Neural cell (in vitro differentiated cells): ENCODE measurements at regions not wholly inside any gene's neighbourhood (a gene's known extent, or its start where the extent isn't known, plus 50 kb on each side); places are given as distances from the start of the nearest gene placed in this dataset.

Experiments
- EZH2 ChIP-seq: fragments of 200-600, 300-800 bp; shearing (Covaris generic), sonication (generic); IDR thresholded peaks from 2 replicates; pipeline ENCODE4 v1.6.1; 2014; ENCODE audit warnings: antibody characterized with exemption, low read length, borderline replicate concordance, mild to moderate bottlenecking; ENCODE audit not compliant: insufficient read depth, poor library complexity, severe bottlenecking
- POLR2AphosphoS5 ChIP-seq: IDR thresholded peaks from 2 replicates; pipeline ENCODE4 v1.6.1; 2012
- TF ChIP-seq, protein P1 (sequence below): fragments of 450-650 bp; IDR thresholded peaks from 2 replicates; pipeline ENCODE4 v1.5.1; 2014; ENCODE audit warnings: antibody characterized with exemption, mild to moderate bottlenecking, moderate library complexity; ENCODE audit not compliant: poor library complexity, severe bottlenecking
- TF ChIP-seq, protein P2 (sequence below): IDR thresholded peaks from 2 replicates; pipeline ENCODE4 v1.6.1; 2012; ENCODE audit warnings: borderline replicate concordance

DNA sequence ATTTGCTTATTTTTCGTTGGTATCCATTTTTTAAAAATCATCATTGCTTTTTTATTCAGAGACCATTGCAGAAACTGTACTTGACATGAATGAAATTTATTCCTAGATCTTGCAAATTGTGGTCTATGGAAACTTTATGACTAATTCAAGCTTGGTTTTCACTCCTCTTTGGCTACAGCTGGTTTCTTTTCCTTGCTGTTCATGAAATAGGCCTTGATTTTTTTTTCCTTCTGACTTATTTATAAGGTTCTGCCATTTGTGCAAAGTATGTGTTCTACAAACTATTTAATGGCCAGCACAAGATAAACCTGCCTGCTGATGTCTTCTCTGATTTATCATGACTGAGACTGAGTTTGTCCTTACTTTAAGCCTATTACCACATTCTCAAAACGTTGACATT, 764.0 kb upstream of the SLITRK5 start:
- TF ChIP-seq, protein P1, sequence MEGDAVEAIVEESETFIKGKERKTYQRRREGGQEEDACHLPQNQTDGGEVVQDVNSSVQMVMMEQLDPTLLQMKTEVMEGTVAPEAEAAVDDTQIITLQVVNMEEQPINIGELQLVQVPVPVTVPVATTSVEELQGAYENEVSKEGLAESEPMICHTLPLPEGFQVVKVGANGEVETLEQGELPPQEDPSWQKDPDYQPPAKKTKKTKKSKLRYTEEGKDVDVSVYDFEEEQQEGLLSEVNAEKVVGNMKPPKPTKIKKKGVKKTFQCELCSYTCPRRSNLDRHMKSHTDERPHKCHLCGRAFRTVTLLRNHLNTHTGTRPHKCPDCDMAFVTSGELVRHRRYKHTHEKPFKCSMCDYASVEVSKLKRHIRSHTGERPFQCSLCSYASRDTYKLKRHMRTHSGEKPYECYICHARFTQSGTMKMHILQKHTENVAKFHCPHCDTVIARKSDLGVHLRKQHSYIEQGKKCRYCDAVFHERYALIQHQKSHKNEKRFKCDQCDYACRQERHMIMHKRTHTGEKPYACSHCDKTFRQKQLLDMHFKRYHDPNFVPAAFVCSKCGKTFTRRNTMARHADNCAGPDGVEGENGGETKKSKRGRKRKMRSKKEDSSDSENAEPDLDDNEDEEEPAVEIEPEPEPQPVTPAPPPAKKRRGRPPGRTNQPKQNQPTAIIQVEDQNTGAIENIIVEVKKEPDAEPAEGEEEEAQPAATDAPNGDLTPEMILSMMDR, result no peak
- TF ChIP-seq EZH2, result no peak
- TF ChIP-seq, protein P2, sequence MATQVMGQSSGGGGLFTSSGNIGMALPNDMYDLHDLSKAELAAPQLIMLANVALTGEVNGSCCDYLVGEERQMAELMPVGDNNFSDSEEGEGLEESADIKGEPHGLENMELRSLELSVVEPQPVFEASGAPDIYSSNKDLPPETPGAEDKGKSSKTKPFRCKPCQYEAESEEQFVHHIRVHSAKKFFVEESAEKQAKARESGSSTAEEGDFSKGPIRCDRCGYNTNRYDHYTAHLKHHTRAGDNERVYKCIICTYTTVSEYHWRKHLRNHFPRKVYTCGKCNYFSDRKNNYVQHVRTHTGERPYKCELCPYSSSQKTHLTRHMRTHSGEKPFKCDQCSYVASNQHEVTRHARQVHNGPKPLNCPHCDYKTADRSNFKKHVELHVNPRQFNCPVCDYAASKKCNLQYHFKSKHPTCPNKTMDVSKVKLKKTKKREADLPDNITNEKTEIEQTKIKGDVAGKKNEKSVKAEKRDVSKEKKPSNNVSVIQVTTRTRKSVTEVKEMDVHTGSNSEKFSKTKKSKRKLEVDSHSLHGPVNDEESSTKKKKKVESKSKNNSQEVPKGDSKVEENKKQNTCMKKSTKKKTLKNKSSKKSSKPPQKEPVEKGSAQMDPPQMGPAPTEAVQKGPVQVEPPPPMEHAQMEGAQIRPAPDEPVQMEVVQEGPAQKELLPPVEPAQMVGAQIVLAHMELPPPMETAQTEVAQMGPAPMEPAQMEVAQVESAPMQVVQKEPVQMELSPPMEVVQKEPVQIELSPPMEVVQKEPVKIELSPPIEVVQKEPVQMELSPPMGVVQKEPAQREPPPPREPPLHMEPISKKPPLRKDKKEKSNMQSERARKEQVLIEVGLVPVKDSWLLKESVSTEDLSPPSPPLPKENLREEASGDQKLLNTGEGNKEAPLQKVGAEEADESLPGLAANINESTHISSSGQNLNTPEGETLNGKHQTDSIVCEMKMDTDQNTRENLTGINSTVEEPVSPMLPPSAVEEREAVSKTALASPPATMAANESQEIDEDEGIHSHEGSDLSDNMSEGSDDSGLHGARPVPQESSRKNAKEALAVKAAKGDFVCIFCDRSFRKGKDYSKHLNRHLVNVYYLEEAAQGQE, result no peak
- TF ChIP-seq POLR2AphosphoS5, result no peak
